ENCODE measurements at regions not wholly inside any gene's neighbourhood (a gene's known extent, or its start where the extent isn't known, plus 50 kb on each side); places are given as distances from the start of the nearest gene placed in this dataset.

DNA sequence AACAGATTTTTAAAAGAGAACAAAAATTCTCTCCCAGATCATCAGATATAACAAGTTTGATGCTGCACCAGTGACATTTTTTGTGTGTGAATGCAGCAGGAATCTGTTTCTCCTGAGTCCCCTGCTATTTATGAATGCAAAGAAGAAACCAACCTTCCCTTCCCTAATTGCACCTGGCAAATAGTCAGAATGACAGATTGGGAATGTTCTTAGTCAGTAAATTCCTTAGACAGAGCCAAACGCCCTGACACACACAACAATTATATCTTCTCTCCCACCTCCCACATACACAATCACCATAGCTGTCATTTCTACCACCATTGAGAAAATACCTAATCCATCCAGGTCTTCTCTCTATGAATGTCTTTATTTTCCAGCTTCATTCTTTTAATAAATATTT lies 174.4 kb downstream of the ALG10B start:
- Histone ChIP-seq H3K27ac (ENCODE audit: low read depth, low read length) (no peak overlapping the region), H3K9me3 (ENCODE audit: control insufficient read depth, insufficient read depth, low read length) (no peaks in the 10 kb centered on the region), H3K27me3 (ENCODE audit: control insufficient read depth, insufficient read depth, low read length) (no peaks in the 10 kb centered on the region), H3K4me3 (ENCODE audit: low read depth, low read length) (no peak overlapping the region)
- no peak for TF ChIP-seq CTCF (IDR thresholded peaks at IDR 0.05; ENCODE audit: low read depth, low read length)
- POLR2A ChIA-PET, result no interaction called here
- no peak for DNase-seq (ENCODE audit: low read depth, low spot score)
- CTCF ChIA-PET, result no interaction called here

DNA sequence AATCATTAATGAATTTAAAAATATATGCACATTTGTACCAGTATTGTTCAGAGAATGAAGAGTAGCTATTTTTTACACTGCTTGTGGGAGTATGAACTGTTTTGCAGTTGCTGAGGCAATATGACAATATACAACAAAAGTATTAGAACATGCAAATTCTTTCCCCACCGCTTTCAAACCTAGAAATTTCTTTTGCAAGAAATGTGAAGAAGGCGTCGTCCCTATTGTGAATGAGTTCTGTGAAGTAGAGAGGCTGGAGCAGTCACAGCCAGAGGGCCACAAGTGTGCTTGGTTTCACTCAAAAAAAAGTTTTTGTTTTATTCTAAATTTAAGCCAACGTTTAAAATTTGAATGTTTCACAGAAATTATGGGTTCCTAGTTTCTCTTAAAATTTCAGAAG lies 184.9 kb downstream of the ALG10B start:
- peaks cover 5% of the 10 kb centered on the region; the same call in 1 of the 2 replicates for H3K9me3 ChIP-seq (ENCODE audit: control insufficient read depth, insufficient read depth, low read length)
- no peaks in the 10 kb centered on the region for H3K27me3 ChIP-seq (ENCODE audit: control insufficient read depth, insufficient read depth, low read length)
- POLR2A ChIA-PET, result no interaction called here
- no peak for DNase-seq (ENCODE audit: low read depth, low spot score)
- no peak for TF ChIP-seq CTCF (IDR thresholded peaks at IDR 0.05; ENCODE audit: low read depth, low read length)
- no peak overlapping the region for H3K4me3 ChIP-seq (ENCODE audit: low read depth, low read length)
- CTCF ChIA-PET, result no interaction called here
- no peak overlapping the region for H3K27ac ChIP-seq (ENCODE audit: low read depth, low read length)

DNA sequence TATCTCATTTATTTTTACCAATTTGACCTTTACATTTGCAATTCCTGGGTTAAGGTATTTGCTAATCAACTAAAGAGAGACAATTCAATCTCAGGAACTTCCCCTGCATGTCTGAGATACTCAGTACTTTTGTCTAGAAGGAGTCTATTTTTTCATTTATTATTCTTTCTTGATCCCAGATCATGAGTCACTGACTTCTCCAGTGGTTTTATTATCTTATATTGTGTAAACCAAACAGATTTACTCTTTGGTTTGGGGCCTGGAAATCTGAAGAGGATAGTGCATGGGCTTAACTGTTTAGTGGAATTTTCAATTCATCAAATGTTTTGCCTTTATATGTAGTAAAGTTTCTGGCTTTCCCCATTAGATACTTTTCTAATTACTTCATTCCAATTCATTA lies 185.4 kb downstream of the ALG10B start:
- no peak for TF ChIP-seq CTCF (IDR thresholded peaks at IDR 0.05; ENCODE audit: low read depth, low read length)
- POLR2A ChIA-PET, result no interaction called here

GRCh38 chr12:38502415-38502814 lies 185.8 kb downstream of the ALG10B start:
- POLR2A ChIA-PET, result no interaction called here
- peaks cover 5% of the 10 kb centered on the region; the same call in 1 of the 2 replicates for H3K9me3 ChIP-seq (ENCODE audit: control insufficient read depth, insufficient read depth, low read length)
- no peak overlapping the region for H3K27ac ChIP-seq (ENCODE audit: low read depth, low read length)
- no peak for TF ChIP-seq CTCF (IDR thresholded peaks at IDR 0.05; ENCODE audit: low read depth, low read length)
- no peak for DNase-seq (ENCODE audit: low read depth, low spot score)
- no peaks in the 10 kb centered on the region for H3K27me3 ChIP-seq (ENCODE audit: control insufficient read depth, insufficient read depth, low read length)
- no peak overlapping the region for H3K4me3 ChIP-seq (ENCODE audit: low read depth, low read length)
- CTCF ChIA-PET, result no interaction called here

More for the DNA sequence above, 185.4 kb downstream of the ALG10B start:
- CTCF ChIA-PET, result no interaction called here
- no peak for DNase-seq (ENCODE audit: low read depth, low spot score)
- Histone ChIP-seq H3K27me3 (ENCODE audit: control insufficient read depth, insufficient read depth, low read length) (no peaks in the 10 kb centered on the region), H3K4me3 (ENCODE audit: low read depth, low read length) (no peak overlapping the region), H3K9me3 (ENCODE audit: control insufficient read depth, insufficient read depth, low read length) (peaks cover 5% of the 10 kb centered on the region; the same call in 1 of the 2 replicates), H3K27ac (ENCODE audit: low read depth, low read length) (no peak overlapping the region)

DNA sequence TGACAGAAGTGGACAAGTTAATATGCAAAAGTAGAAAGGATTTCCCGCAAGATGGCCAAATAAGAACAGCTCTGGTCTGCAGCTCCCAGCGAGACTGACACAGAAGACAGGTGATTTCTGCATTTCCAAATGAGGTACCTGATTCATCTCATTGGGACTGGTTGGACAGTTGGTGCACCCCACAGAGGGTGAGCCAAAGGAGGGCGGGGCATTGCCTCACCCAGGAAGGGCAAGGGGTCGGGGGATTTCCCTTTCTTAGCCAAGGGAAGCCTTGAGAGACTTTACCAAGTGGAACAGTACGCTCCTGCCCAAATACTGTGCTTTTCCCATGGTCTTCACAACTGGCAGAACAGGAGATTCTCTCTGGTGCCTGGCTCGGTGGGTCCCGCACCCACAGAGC lies 191.3 kb downstream of the ALG10B start:
- H3K4me3 ChIP-seq (ENCODE audit: low read depth, low read length), result no peak overlapping the region
- ChIA-PET POLR2A (no interaction called here), CTCF (no interaction called here)
- no peak for DNase-seq (ENCODE audit: low read depth, low spot score)
- H3K27me3 ChIP-seq (ENCODE audit: control insufficient read depth, insufficient read depth, low read length), result no peaks in the 10 kb centered on the region
- H3K27ac ChIP-seq (ENCODE audit: low read depth, low read length), result no peak overlapping the region
- peaks cover 19% of the 10 kb centered on the region for H3K9me3 ChIP-seq (ENCODE audit: control insufficient read depth, insufficient read depth, low read length)
- no peak for TF ChIP-seq CTCF (IDR thresholded peaks at IDR 0.05; ENCODE audit: low read depth, low read length)

Data from AG04450 (cell line).